HG03521 (cell line): ENCODE measurements at regions not wholly inside any gene's neighbourhood (a gene's known extent, or its start where the extent isn't known, plus 50 kb on each side); places are given as distances from the start of the nearest gene placed in this dataset.

ENCODE experiments used
- ATAC-seq: cut with Tn5 transposase; IDR thresholded peaks from one replicate; pipeline ENCODE4 v1.9.1; 2021; ENCODE audit warnings: mild to moderate bottlenecking, moderate library complexity; ENCODE audit not compliant: unreplicated experiment

DNA sequence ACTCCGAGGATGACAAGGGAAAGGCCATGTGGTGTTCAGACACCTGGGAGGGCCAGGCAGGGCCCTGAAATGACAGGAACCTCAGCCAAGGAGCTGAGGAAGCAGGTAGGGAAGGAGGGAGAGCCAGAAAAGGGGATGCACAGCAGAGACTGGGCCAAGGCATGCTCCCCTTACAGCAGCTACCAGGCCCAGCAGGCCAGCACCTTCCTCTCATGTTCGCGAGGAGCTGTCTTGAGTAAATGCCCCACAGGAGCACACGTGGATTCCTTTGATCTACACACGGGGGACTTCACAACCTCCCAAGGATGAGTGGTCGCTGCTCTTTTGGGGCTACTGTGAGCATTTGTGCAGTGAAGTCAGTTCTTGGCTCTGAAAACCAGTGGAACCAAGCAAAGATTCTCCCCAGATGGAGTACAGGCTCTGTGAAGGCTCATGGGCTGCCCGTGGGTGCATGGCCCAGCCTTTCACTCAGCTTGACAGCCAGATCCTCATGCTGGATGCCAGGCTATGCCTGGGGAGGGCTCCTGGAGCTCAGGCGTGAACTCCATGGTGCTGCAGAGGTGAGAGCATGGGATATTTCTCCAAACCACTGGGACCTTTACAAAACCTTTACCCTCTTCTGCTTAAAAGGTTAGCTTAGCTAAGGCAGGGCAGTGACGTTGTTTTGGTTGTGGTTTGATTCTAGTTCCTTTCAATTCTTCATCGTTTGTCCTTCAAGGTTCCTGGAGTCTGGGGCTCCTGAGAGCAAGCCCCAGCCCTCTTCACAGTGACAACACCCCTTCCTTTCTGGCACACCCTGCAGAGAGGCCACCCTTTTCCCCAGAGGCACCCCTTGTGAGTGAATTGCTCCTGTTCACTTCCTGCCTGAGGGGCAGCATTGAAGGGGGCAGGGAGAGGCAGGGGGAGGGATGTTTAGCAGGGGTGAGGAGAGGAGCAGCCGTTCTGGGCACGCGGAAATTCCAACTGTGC lies 74.2 kb upstream of the ZPBP start:
- ATAC-seq = no peak

DNA sequence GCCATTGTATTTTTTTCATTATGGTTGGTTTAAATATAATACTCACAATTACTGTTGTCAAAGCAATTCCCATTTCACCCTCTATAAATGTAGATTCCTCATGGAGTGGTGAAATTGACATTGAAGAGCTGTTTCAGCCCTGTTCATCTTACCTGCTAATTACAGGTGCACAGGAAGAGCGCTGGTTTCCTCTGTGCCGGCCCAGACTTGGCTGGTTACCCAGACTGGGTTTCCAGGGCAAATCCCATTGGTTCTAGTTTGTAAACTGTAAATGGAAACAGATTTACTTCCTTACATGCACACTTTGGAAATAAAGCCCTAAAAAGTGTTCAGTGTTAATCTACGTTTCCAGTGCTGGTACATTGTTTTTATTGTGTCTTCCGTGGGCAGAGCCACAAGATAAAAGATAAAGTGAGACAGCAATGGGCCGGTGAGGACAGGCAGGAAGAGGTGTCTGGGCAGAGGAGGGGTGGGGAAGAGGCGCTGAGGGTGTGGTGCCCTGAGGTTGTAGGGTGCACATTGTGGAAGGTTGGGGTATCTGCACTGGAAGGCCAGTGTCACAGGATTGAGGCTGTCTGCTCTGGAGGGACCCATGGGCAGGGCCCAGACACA lies 71.6 kb upstream of the ZPBP start:
- no peak for ATAC-seq

DNA sequence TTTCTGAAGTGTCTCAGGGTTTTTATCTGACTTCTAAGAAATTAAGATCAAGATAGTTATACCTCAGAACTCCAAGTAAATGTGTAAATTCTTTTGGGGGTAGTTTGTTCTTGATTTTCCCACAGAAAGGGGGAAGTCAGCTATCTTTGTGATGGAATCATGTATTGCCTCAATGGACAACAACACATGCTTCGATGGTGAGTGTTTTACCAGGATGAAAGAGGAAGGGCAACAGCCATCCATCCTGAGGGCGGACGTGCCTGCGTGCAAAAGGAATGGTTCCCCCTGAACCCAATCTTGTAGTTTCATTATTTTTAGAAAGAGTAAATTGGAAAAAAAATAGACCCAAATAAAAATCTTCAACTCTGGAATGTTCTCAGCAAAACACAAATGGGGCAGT lies 67.2 kb upstream of the ZPBP start:
- no peak for ATAC-seq

DNA sequence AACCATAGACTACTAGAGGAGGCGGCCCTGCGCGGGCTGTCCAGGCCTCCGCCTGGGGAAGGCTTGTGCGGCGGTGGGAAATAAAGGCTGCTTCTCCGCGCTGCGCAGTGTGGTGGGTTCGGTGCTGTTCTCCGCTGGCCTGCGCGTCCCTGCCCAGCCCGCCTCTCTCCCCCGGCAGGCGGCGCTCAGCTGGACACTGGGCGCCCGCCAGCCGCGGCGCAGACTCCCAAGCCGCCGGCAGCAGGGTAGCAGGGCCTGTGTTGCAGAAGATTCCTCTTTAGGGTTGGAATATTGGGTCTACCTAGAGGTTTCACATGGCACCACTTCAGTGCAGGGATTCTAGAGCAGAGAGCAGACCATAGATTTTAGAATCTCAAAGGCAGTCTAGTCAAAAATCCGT lies 66.1 kb upstream of the ZPBP start:
- no peak for ATAC-seq

DNA sequence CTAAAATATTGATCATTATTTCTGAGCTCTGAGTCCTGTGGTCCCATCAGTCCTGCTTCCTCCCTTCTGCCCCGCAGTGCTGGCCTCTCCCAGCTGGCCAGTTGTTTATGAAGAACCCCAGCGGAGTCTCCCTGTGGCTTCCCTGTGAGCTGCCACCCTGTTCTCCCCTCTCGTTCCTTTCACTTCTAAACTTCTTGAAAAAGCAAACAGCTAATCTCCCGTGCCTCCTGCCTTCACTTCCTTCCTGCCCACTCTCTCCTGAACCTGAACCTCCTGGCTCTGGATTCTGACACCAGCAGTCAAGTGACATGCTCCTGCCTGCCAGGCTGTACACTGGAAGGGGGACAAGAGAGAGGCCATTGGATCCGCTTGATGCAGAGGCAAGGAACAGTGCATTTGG lies 63.7 kb upstream of the ZPBP start:
- no peak for ATAC-seq

DNA sequence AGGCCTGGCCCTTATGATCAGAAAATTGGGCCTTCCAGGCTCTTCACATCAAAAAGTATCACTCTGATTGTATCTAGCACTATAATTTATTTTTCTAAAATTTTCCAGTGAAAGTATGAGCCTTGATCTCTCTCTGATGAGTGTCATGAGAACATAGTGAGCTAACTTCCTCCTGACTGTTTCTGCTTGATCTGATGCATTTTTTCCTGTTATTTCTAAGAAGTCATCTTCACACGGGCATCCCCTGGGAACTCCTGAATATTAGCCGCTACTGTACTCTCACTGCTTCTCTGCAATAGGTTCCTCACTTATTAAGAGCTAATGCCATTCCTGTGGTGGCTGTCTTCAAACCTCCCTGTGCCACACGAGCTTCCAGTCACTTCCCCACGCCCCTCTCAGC lies 63.1 kb upstream of the ZPBP start:
- no peak for ATAC-seq

DNA sequence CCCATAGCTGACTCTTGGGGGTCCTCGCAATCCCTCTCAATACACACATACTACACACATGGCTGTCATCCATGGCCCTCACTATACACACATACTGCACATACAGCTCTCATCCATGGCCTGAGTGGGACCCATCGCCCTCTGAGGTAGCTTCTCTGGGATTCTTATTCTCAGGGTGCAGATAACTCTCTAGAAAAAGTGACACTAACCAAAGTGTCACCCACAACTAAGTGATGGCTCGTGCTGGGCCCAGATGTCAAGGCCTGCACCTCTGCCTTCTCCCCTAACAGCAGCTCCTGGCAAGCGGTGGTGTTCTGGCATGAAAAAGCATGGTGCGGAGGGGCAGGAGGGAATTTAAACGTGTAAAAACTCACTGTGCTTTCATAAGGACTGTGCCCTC lies 62.7 kb upstream of the ZPBP start:
- ATAC-seq = no peak

DNA sequence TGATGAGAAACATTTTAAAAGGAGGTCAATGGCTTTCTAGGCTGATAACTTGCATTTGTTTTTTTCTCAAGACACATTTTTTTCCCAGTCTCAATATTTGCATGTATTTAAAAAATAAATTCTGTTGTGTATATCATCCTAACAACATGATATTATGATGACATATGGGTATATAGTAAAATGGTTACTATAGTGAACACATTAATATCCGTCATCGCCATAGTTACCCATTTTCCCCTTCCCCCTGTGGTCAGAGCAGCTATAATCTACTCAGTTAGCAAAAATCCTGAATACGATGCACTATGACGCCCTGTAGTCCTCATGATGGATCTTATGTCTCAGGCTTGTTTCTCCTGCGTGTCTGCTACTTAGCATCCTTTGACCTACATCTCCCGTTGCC lies 60.9 kb upstream of the ZPBP start:
- no peak for ATAC-seq

DNA sequence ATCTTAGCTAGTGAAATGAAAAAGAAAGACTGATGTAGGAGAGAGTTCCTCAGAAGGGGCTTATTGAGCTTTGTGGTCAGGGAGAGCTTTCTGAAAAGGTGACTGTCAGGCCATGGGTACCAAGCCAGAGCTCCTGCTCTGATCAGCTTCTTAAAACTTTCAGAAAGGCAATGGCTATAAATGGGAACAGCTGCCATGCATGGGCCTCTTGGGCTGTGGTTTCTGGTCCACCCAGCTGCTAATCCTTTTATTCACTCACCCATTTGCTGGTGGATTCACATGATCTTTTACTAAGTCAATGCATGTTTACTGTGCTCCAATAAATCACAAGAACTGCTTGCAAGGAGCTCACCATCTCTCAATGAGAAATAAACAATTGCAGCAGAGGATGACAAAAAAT lies 60.1 kb upstream of the ZPBP start:
- no peak for ATAC-seq

DNA sequence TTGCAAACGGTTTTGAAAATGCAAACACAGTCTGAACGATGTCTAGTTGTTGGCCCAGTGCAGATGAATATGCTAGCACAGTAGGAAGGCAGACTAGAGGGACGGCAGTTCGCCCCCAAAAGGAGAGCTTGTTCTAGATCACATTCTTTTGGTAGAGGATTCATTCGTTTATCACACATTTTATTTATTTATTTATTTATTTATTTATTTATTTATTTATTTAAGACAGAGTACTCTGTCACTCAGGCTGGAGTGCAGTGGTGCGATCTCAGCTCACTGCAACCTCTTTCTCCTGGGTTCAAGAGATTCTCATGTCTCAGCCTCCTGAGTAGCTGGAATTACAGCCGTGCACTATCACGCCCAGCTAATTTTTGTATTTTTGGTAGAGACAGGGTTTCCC lies 59.4 kb upstream of the ZPBP start:
- no peak for ATAC-seq

DNA sequence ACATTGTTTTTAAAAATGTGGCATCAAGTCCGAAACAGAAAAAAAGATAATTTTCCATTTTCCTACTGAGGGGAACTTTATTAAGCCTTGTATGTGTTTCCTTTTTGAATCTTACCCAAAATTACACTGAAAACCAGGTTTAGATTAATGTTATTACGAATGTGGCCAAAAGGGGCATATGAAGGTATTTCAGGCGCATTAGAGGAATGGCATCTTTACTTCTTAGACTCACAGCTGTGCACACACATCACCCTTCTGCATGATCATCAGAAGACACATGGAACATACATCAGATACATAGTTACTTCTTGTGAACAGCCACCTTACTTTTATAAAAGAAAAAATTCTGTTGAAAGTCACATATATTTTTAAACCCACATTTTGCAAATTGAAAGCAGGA lies 58.6 kb upstream of the ZPBP start:
- no peak for ATAC-seq

DNA sequence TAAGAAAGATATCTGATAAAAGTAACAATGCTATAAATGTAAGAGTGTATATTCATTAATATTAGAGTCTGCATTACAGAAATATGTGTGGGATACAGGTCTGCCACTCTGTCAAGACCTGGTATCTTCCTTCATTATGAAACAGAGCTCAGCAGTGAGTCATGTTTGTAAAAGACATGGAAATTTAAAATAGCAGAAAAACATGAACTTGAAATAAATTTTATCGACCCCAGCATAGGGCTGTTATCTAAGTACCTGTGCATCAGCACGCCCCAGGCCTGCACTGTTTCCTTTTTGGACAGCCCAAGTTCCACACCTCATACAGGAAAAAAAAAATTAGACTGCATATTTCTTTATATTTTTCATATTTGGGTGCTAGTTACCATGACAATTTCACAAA lies 58.0 kb upstream of the ZPBP start:
- no peak for ATAC-seq

DNA sequence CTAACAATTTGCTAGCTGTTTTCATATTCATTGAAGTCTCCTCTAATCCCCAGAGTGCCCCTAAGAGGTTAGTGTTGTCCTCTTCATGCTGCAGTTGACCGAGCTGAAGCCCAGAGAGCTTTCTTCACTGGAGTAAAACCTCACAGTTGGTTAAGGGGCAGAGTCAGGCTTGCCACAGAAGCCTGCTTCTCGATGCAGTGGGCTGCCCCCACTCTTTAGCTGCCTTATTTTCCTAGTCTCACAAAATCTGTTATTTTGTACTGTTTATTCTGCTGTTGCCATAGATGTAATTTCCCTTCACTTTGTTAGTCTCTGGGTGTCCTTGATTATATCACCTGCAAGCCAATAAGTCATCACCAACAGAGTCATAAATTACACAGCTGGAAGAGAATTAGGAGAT lies 56.3 kb upstream of the ZPBP start:
- ATAC-seq = no peak

DNA sequence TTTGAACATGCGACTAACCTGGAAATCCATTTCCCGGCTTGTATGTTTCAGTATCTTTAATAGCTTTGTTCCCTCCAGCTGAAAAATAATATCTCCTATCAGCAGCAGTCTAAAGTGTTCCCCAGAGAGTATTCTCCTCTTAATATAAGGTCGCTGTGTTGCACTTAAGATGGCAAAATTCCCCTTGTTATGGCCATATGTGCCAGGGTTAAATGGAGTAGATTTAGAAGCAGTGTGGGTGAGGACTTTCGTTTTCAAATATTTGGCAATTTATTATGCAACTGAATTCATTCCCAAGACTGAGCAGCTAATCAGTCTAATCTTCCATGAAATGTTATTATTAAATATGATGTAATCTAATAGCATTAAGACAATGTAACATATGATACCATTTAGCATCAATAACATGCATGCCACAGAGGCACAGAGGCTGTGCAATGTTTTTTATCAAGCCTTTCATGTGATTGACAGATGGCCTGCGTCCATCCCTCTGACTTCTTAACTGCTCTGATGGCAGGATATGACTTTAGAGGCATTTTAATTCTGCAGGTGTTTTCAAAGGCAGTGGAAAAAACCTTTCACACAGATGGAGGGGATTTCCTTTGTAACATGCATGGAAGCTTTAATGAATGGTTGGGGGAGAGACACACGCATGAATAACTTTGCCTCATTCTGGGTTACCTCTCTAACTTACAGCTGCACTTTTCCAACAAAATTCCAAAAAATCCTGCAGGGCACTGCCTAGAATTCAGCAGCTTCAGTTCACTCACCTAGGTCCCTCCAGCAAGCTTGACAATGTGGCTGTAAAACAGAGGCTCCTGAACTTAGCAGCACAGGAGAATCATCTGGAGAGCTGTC lies 55.1 kb upstream of the ZPBP start:
- peak; percentile 37 for ATAC-seq

DNA sequence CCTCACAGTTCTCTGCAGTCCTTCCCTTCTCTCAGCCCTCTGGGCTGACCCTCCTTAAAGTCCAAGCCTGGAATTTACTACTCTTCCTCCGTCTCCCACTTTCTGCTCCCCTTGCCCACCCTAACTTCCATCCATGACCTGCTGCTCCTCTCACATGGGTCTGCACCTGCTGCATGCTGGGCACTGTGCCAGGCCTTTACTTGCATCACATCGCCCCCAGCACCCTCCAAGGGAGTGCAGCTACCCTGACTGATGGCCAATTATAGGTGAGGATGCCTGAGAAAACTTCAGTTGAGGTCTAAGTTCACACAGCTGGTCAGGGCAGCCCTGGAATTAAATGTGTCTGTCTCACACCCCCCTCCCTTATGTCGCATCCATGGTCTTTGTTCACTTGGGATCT lies 53.6 kb upstream of the ZPBP start:
- ATAC-seq = no peak

DNA sequence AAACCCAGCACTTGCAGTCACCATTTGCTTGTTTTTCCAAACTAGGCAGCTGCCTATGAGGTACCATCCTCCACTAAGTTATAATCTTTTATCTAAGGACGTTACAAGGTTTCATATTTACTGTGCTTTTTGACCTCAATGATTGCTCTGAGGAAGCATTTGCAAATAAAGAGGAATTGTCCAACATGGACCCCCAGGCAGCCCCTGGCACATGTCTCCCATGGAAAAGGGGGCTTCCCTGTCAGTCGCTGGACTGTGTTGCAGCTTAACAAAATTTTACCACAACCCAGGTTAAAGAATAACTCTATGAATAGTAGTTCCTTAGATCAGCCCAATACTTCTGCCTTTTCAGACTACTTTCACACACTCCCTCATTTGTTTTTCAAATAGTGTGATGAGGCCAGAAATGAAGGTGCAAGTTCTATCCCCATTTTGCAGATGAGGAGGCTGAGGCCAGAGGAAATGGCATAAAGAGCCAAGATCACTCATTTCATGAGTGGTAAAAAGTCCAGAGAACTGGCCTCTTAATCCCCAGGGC lies 52.8 kb upstream of the ZPBP start:
- peak; percentile 33 for ATAC-seq

DNA sequence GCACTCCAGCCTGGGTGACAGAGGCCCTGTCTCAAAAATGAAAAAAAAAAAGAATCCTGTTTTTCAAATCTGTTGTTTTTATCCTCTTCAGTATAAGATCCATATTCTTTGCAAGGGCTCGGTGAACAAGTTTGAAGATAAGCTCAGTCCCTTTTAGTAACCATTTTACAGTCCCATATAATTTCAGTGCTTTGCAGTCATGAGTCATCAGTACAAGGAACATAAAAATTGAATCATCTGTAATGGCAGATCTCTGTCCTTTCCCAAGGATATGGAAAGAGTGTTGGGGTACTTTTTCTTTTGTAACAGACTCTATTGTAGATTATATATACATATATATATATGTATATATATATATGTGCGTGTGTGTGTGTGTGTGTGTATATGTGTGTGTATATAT lies 52.2 kb upstream of the ZPBP start:
- no peak for ATAC-seq
